Neuronal stem cell (in vitro differentiated cells): ENCODE measurements at regions not wholly inside any gene's neighbourhood (a gene's known extent, or its start where the extent isn't known, plus 50 kb on each side); places are given as distances from the start of the nearest gene placed in this dataset.
A peak's percentile ranks its signal among the peaks of the same experiment; 100 is the strongest.

Source experiments
- DNase-seq: peaks from one replicate; pipeline ENCODE4 v3.0.0-alpha.2; 2013; ENCODE audit warnings: low spot score
- H2AFZ ChIP-seq: one replicate; pipeline ENCODE4 v1.6.1; 2013; ENCODE audit warnings: mild to moderate bottlenecking, low read length, inconsistent platforms
- H2AK5ac ChIP-seq: 2 replicates; pipeline ENCODE4 v1.6.1; 2013; ENCODE audit warnings: low read depth, mild to moderate bottlenecking, inconsistent platforms, low read length, moderate library complexity, mixed read lengths
- H2BK120ac ChIP-seq: 2 replicates; pipeline ENCODE4 v1.6.1; 2013; ENCODE audit warnings: low read depth, mild to moderate bottlenecking, inconsistent platforms, low read length, moderate library complexity, mixed read lengths
- H2BK12ac ChIP-seq: one replicate; pipeline ENCODE4 v1.6.1; 2013; ENCODE audit warnings: low read length, inconsistent platforms
- H2BK15ac ChIP-seq: 2 replicates; pipeline ENCODE4 v1.6.1; 2013; ENCODE audit warnings: mild to moderate bottlenecking, low read length, inconsistent platforms, mixed read lengths
- H2BK5ac ChIP-seq: one replicate; pipeline ENCODE4 v1.6.1; 2013; ENCODE audit warnings: inconsistent platforms, mild to moderate bottlenecking, low read length, moderate library complexity
- H3K14ac ChIP-seq: one replicate; pipeline ENCODE4 v1.6.1; 2013; ENCODE audit warnings: low read length, inconsistent platforms
- H3K18ac ChIP-seq: 2 replicates; pipeline ENCODE4 v1.6.1; 2013; ENCODE audit warnings: low read length, inconsistent platforms
- H3K23ac ChIP-seq: 2 replicates; pipeline ENCODE4 v1.6.1; 2013; ENCODE audit warnings: low read depth, mild to moderate bottlenecking, mixed read lengths, low read length, inconsistent platforms; ENCODE audit not compliant: poor library complexity
- H3K27ac ChIP-seq: replicated peaks from 3 replicates; pipeline ENCODE4 v1.5.1; 2013; ENCODE audit warnings: low read length, inconsistent platforms
- H3K27me3 ChIP-seq, 3 experiments: 2 replicates each; pipeline ENCODE4 v1.6.1; 2013; ENCODE audit warnings: low read length in 3 of 3, mild to moderate bottlenecking in 2 of 3, inconsistent platforms in 1 of 3, low read depth in 1 of 3, mixed read lengths in 1 of 3, moderate library complexity in 1 of 3; ENCODE audit not compliant: control insufficient read depth in 3 of 3, insufficient read depth in 3 of 3
- H3K36me3 ChIP-seq, 2 donors: replicated peaks in 1 of 2; 2 replicates each; pipeline ENCODE4 v1.6.1; 2013; ENCODE audit warnings: low read length in 2 of 2; ENCODE audit not compliant: control insufficient read depth in 2 of 2, insufficient read depth in 2 of 2
- H3K4ac ChIP-seq: 2 replicates; pipeline ENCODE4 v1.6.1; 2013; ENCODE audit warnings: inconsistent platforms, mild to moderate bottlenecking, low read length, moderate library complexity
- H3K4me1 ChIP-seq, 2 donors: 1 replicate in 1 of 2; 2 replicates in 1 of 2; pipeline ENCODE4 v1.6.1; 2013; ENCODE audit warnings: low read length in 2 of 2, low read depth in 1 of 2; ENCODE audit not compliant: control insufficient read depth in 2 of 2, insufficient read depth in 1 of 2
- H3K4me2 ChIP-seq: one replicate; pipeline ENCODE4 v1.6.1; 2013; ENCODE audit warnings: mild to moderate bottlenecking, low read length, inconsistent platforms; ENCODE audit not compliant: insufficient read depth, poor library complexity, severe bottlenecking
- H3K4me3 ChIP-seq, 2 donors: 2 replicates each; pipeline ENCODE4 v1.5.1; 2013; ENCODE audit warnings: low read length in 2 of 2, mild to moderate bottlenecking in 2 of 2, inconsistent platforms in 1 of 2, moderate library complexity in 1 of 2
- H3K79me1 ChIP-seq: one replicate; pipeline ENCODE4 v1.6.1; 2013; ENCODE audit warnings: low read depth, mild to moderate bottlenecking, inconsistent platforms, low read length, moderate library complexity
- H3K9ac ChIP-seq: one replicate; pipeline ENCODE4 v1.6.1; 2013; ENCODE audit warnings: mild to moderate bottlenecking, low read depth, low read length, inconsistent platforms; ENCODE audit not compliant: poor library complexity
- H3K9me3 ChIP-seq, 2 donors: replicated peaks in 1 of 2; 2 replicates each; pipeline versions ENCODE3 to v1.6.1; 2013; ENCODE audit warnings: low read length in 2 of 2, mild to moderate bottlenecking in 2 of 2, inconsistent platforms in 1 of 2, low read depth in 1 of 2, mixed read lengths in 1 of 2, moderate library complexity in 1 of 2; ENCODE audit not compliant: control insufficient read depth in 2 of 2, insufficient read depth in 1 of 2
- H4K8ac ChIP-seq: one replicate; pipeline ENCODE4 v1.6.1; 2013; ENCODE audit warnings: low read depth, mild to moderate bottlenecking, inconsistent platforms, low read length, moderate library complexity
- H4K91ac ChIP-seq: one replicate; pipeline ENCODE4 v1.6.1; 2013; ENCODE audit warnings: low read length, low read depth, mild to moderate bottlenecking, inconsistent platforms; ENCODE audit not compliant: poor library complexity
- WGBS, 2 donors: extraction: QIAGEN DNeasy Blood & Tissue Kit; methylation state at CpG; one replicate each; pipeline ENCODE4 v1.1.7; 2013; ENCODE audit warnings: missing lambda C conversion rate in 2 of 2, mixed read lengths in 1 of 2; ENCODE audit not compliant: insufficient read length in 2 of 2, insufficient replicate concordance in 1 of 2; ENCODE audit errors: extremely low coverage in 2 of 2; 5-methylcytosine and 5-hydroxymethylcytosine counted together

- WGBS, 2 donors, result no CpG with 5 or more reads among the region's 3 CpGs
Observed at GRCh38 chr5:29963956-29964355, 1229.5 kb upstream of the CDH6 start.

GRCh38 chr5:29960323-29960722, 1233.2 kb upstream of the CDH6 start:
- Histone ChIP-seq H3K23ac (no peak overlapping the region), H3K27me3 (peaks cover 0 to 2% (median 0%) of the 10 kb centered on the region in 3 experiments), H4K8ac (no peak overlapping the region), H2BK5ac (no peak overlapping the region), H2BK12ac (no peak overlapping the region), H3K4me1 (no peaks in the 10 kb centered on the region), H3K9me3 (no peaks in the 10 kb centered on the region), H3K9ac (no peak overlapping the region), H3K36me3 (no peaks in the 10 kb centered on the region), H4K91ac (no peak overlapping the region), H2BK120ac (no peak overlapping the region), H3K18ac (no peak overlapping the region), H2AFZ (no peak overlapping the region), H3K14ac (no peak overlapping the region), H3K4me2 (no peak overlapping the region), H3K4ac (no peak overlapping the region), H2AK5ac (no peak overlapping the region), H3K27ac (no peak overlapping the region), H2BK15ac (no peak overlapping the region), H3K4me3 (no peak overlapping the region), H3K79me1 (no peaks in the 10 kb centered on the region)
- WGBS, 2 donors, result no CpG with 5 or more reads among the region's 2 CpGs
- no peak for DNase-seq

More at GRCh38 chr5:29963956-29964355, 1229.5 kb upstream of the CDH6 start:
- Histone ChIP-seq H3K4me1 (no peaks in the 10 kb centered on the region), H3K36me3 (no peaks in the 10 kb centered on the region), H3K27me3 (peaks cover 0 to 2% (median 0%) of the 10 kb centered on the region in 3 experiments), H3K4me3 (no peak overlapping the region), H3K9ac (no peak overlapping the region), H2AFZ (no peak overlapping the region), H2BK15ac (no peak overlapping the region), H2AK5ac (no peak overlapping the region), H3K18ac (no peak overlapping the region), H3K14ac (no peak overlapping the region), H3K4ac (no peak overlapping the region), H4K91ac (no peak overlapping the region), H2BK120ac (no peak overlapping the region), H2BK12ac (no peak overlapping the region), H4K8ac (no peak overlapping the region), H3K9me3 (no peaks in the 10 kb centered on the region), H3K4me2 (no peak overlapping the region), H3K27ac (no peak overlapping the region), H2BK5ac (no peak overlapping the region), H3K23ac (no peak overlapping the region), H3K79me1 (no peaks in the 10 kb centered on the region)
- peak; percentile 12 for DNase-seq

- Histone ChIP-seq H3K9ac (no peak overlapping the region), H3K18ac (no peak overlapping the region), H3K4ac (no peak overlapping the region), H2AFZ (no peak overlapping the region), H3K14ac (no peak overlapping the region), H2AK5ac (no peak overlapping the region), H2BK120ac (no peak overlapping the region), H3K36me3 (no peaks in the 10 kb centered on the region), H3K4me3 (no peak overlapping the region), H2BK5ac (no peak overlapping the region), H3K9me3 (no peaks in the 10 kb centered on the region), H4K91ac (no peak overlapping the region), H4K8ac (no peak overlapping the region), H3K4me1 (no peaks in the 10 kb centered on the region), H3K27me3 (no peaks in the 10 kb centered on the region), H3K23ac (no peak overlapping the region), H3K79me1 (no peaks in the 10 kb centered on the region), H2BK12ac (no peak overlapping the region), H3K27ac (no peak overlapping the region), H2BK15ac (no peak overlapping the region), H3K4me2 (no peak overlapping the region)
- DNase-seq, result no peak
- no CpG with 5 or more reads among the region's 2 CpGs for WGBS, 2 donors
Observed at GRCh38 chr5:29950416-29951145, 1242.9 kb upstream of the CDH6 start.

- no peak for DNase-seq
- H2BK5ac ChIP-seq, result no peak overlapping the region
- WGBS, 2 donors, result no CpG with 5 or more reads among the region's 7 CpGs
Observed at GRCh38 chr5:29949301-29949872, 1244.1 kb upstream of the CDH6 start.

More at GRCh38 chr5:29949301-29949872, 1244.1 kb upstream of the CDH6 start:
- Histone ChIP-seq H2AK5ac (no peak overlapping the region), H3K79me1 (no peaks in the 10 kb centered on the region), H2BK15ac (no peak overlapping the region), H3K4me1 (no peaks in the 10 kb centered on the region), H2BK12ac (no peak overlapping the region), H4K8ac (no peak overlapping the region), H2BK120ac (no peak overlapping the region), H3K14ac (no peak overlapping the region), H3K9ac (no peak overlapping the region), H3K36me3 (no peaks in the 10 kb centered on the region), H3K4ac (no peak overlapping the region), H3K9me3 (no peaks in the 10 kb centered on the region), H3K27me3 (no peaks in the 10 kb centered on the region), H3K4me2 (no peak overlapping the region), H3K18ac (no peak overlapping the region), H2AFZ (no peak overlapping the region), H4K91ac (no peak overlapping the region), H3K4me3 (no peak overlapping the region), H3K23ac (no peak overlapping the region), H3K27ac (no peak overlapping the region)
